Keratinocyte (primary cell): ENCODE measurements at regions not wholly inside any gene's neighbourhood (a gene's known extent, or its start where the extent isn't known, plus 50 kb on each side); places are given as distances from the start of the nearest gene placed in this dataset.

Experiments
- EZH2 ChIP-seq: IDR thresholded peaks from one replicate; pipeline ENCODE4 v1.6.1; 2012; ENCODE audit warnings: inconsistent platforms, mild to moderate bottlenecking, low read length, moderate library complexity
- TF ChIP-seq, protein P1 (sequence below), 3 experiments: IDR thresholded peaks in 1 of 3; conservative IDR thresholded peaks in 1 of 3; optimal IDR thresholded peaks in 1 of 3; 2 replicates in 2 of 3; 3 replicates in 1 of 3; pipeline versions ENCODE3 to v1.5.1; 2011; ENCODE audit warnings: low read length in 3 of 3, mild to moderate bottlenecking in 3 of 3, moderate library complexity in 2 of 3, control low read depth in 1 of 3, inconsistent platforms in 1 of 3; ENCODE audit not compliant: insufficient read depth in 2 of 3; ENCODE audit errors: extremely low read depth in 1 of 3

DNA sequence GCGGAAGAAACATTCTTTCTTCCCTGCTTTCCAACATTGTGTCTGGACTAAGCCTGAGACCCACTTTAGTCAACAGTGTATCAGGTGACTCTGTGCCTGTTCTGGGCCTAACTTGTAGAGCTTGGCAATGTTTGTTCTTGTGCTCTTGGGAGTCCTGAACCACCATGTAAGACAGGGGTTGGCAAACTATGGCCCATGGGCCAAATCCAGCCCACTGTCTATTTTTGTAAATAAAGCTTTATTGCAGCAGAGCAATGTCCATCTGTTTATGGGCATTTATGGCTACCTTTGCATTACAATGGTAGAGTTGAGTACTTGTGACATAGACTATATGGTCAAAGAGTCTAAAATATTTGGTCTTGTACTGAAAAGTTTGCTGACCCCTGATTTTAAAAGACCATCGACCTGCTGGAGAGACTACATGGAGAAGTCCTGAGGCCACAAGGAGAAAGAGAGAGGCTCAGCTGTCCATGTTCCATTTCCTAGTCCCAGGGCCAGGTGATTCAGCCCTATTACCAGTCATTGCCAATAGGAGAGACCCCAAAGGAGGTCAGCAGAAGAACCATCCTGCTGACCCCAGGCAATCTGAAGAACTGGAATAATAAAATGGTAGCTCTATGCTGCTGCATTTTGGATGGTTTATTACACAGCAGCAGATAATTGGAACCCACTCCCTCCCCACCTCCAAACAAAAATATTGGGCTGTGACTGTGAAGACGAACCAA lies 211.3 kb downstream of the AUH start:
- TF ChIP-seq, protein P1, sequence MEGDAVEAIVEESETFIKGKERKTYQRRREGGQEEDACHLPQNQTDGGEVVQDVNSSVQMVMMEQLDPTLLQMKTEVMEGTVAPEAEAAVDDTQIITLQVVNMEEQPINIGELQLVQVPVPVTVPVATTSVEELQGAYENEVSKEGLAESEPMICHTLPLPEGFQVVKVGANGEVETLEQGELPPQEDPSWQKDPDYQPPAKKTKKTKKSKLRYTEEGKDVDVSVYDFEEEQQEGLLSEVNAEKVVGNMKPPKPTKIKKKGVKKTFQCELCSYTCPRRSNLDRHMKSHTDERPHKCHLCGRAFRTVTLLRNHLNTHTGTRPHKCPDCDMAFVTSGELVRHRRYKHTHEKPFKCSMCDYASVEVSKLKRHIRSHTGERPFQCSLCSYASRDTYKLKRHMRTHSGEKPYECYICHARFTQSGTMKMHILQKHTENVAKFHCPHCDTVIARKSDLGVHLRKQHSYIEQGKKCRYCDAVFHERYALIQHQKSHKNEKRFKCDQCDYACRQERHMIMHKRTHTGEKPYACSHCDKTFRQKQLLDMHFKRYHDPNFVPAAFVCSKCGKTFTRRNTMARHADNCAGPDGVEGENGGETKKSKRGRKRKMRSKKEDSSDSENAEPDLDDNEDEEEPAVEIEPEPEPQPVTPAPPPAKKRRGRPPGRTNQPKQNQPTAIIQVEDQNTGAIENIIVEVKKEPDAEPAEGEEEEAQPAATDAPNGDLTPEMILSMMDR (optimal IDR thresholded peaks at IDR 0.05 in 1 of 3, IDR thresholded peaks at IDR 0.05 in 1 of 3, conservative IDR thresholded peaks at IDR 0.05 in 1 of 3; ENCODE audit: extremely low read depth in 1 of 3, insufficient read depth in 2 of 3, low read length in 3 of 3) = no peak
- TF ChIP-seq EZH2 = no peak
